ENCODE measurements at regions not wholly inside any gene's neighbourhood (a gene's known extent, or its start where the extent isn't known, plus 50 kb on each side); places are given as distances from the start of the nearest gene placed in this dataset.

GRCh38 chrX:23201706-23202105 is 132.9 kb upstream of the PTCHD1 start:
- DNase-seq = no peak
- WGBS, 2 donors = 75 to 85% methylated on average over 1 of the region's 1 CpG

GRCh38 chrX:23202326-23202725 is 132.3 kb upstream of the PTCHD1 start:
- 40 to 62% methylated on average over 4 of the region's 4 CpGs for WGBS, 2 donors
- Histone ChIP-seq H3K36me3 (ENCODE audit: low read depth, missing control alignments) (no peaks in the 10 kb centered on the region), H3K27ac (no peak overlapping the region), H3K4me3 (no peak overlapping the region), H3K4me1 (no peaks in the 10 kb centered on the region), H3K9me3 (no peaks in the 10 kb centered on the region), H3K27me3 (no peaks in the 10 kb centered on the region)
- intact Hi-C loops (cut with DNase I; ENCODE audit: low total_unique reads) = no loop called here
- DNase-seq = no peak
- TF ChIP-seq POLR2A (IDR thresholded peaks at IDR 0.05) (no peak), CTCF (IDR thresholded peaks at IDR 0.05) (no peak)

More at GRCh38 chrX:23201706-23202105, 132.9 kb upstream of the PTCHD1 start:
- Histone ChIP-seq H3K4me1 (no peaks in the 10 kb centered on the region), H3K27ac (no peak overlapping the region), H3K9me3 (no peaks in the 10 kb centered on the region), H3K27me3 (no peaks in the 10 kb centered on the region), H3K4me3 (no peak overlapping the region), H3K36me3 (ENCODE audit: low read depth, missing control alignments) (no peaks in the 10 kb centered on the region)
- intact Hi-C loops (cut with DNase I; ENCODE audit: low total_unique reads) = no loop called here
- TF ChIP-seq CTCF (IDR thresholded peaks at IDR 0.05) = no peak
- no peak for TF ChIP-seq POLR2A (IDR thresholded peaks at IDR 0.05)

GRCh38 chrX:23223169-23223568 is 111.5 kb upstream of the PTCHD1 start:
- Histone ChIP-seq H3K36me3 (ENCODE audit: low read depth, missing control alignments) (no peaks in the 10 kb centered on the region), H3K4me1 (no peaks in the 10 kb centered on the region), H3K27me3 (no peaks in the 10 kb centered on the region), H3K4me3 (no peak overlapping the region), H3K27ac (no peak overlapping the region), H3K9me3 (no peaks in the 10 kb centered on the region)
- no peak for DNase-seq
- TF ChIP-seq POLR2A (IDR thresholded peaks at IDR 0.05) = no peak
- no peak for TF ChIP-seq CTCF (IDR thresholded peaks at IDR 0.05)
- intact Hi-C loops (cut with DNase I; ENCODE audit: low total_unique reads) = no loop called here
- 84 to 91% methylated on average over 5 of the region's 5 CpGs for WGBS, 2 donors

- no peaks in the 10 kb centered on the region for H3K9me3 ChIP-seq
- no peaks in the 10 kb centered on the region for H3K36me3 ChIP-seq (ENCODE audit: low read depth, missing control alignments)
- no peak for DNase-seq
- no peak overlapping the region for H3K4me3 ChIP-seq
- H3K27ac ChIP-seq = no peak overlapping the region
- no peaks in the 10 kb centered on the region for H3K27me3 ChIP-seq
- intact Hi-C loops (cut with DNase I; ENCODE audit: low total_unique reads) = no loop called here
- no peaks in the 10 kb centered on the region for H3K4me1 ChIP-seq
- no peak for TF ChIP-seq CTCF (IDR thresholded peaks at IDR 0.05)
- TF ChIP-seq POLR2A (IDR thresholded peaks at IDR 0.05) = no peak
- WGBS, 2 donors = 14 to 38% methylated on average over 3 of the region's 3 CpGs
Measured at GRCh38 chrX:23228454-23228853, 106.2 kb upstream of the PTCHD1 start.

GRCh38 chrX:23228950-23229448 is 105.7 kb upstream of the PTCHD1 start:
- no peaks in the 10 kb centered on the region for H3K4me1 ChIP-seq
- 7 to 32% methylated on average over 2 to 5 of the region's 5 CpGs for WGBS, 2 donors
- no peak for TF ChIP-seq POLR2A (IDR thresholded peaks at IDR 0.05)
- no peak for TF ChIP-seq CTCF (IDR thresholded peaks at IDR 0.05)
- H3K27ac ChIP-seq = no peak overlapping the region
- peak; percentile 12 for DNase-seq
- intact Hi-C loops (cut with DNase I; ENCODE audit: low total_unique reads) = no loop called here
- H3K27me3 ChIP-seq = no peaks in the 10 kb centered on the region
- no peak overlapping the region for H3K4me3 ChIP-seq
- H3K9me3 ChIP-seq = no peaks in the 10 kb centered on the region
- H3K36me3 ChIP-seq (ENCODE audit: low read depth, missing control alignments) = no peaks in the 10 kb centered on the region
